OCI-LY7 (cell line): ENCODE measurements at regions not wholly inside any gene's neighbourhood (a gene's known extent, or its start where the extent isn't known, plus 50 kb on each side); places are given as distances from the start of the nearest gene placed in this dataset.

Experiments
- BruUV-seq: library from RNA; stranded (reverse); fragments of 400-500 nt; replicated peaks from 2 replicates; lab custom pipeline; 2021; lab: Mats Ljungman, UMichigan
- CTCF ChIA-PET: fragments of 300-600 bp; sonication (Branson Sonifier 250); formaldehyde crosslinking; loops from one replicate; lab custom pipeline; 2022; ENCODE audit warnings: antibody characterized with exemption; ENCODE audit not compliant: unreplicated experiment; lab: Charles Lee
- POLR2A ChIA-PET: fragments of 300-600 bp; sonication (Branson Sonifier 250); formaldehyde crosslinking; loops from one replicate; lab custom pipeline; 2022; ENCODE audit warnings: antibody characterized with exemption; lab: Charles Lee
- DNase-seq: peaks from one replicate; pipeline ENCODE4 v3.0.0-alpha.2; 2015; ENCODE audit warnings: low spot score
- H2AFZ ChIP-seq: fragments of 200-600 bp; sonication (generic), shearing (Covaris generic); 2 replicates; pipeline ENCODE4 v1.6.1; 2014; ENCODE audit warnings: mild to moderate bottlenecking, antibody characterized with exemption, low read length, moderate library complexity
- H3K27ac ChIP-seq: fragments of 200-600 bp; sonication (generic); 2 replicates; pipeline ENCODE4 v1.5.1; 2014; ENCODE audit warnings: mixed run types, low read depth, mild to moderate bottlenecking, moderate library complexity, low read length, inconsistent platforms; ENCODE audit not compliant: poor library complexity, severe bottlenecking
- H3K36me3 ChIP-seq: fragments of 200-600 bp; sonication (generic); 2 replicates; pipeline ENCODE4 v1.6.1; 2014; ENCODE audit warnings: mild to moderate bottlenecking, antibody characterized with exemption, low read length, moderate library complexity, mixed read lengths; ENCODE audit not compliant: insufficient read depth
- H3K4me1 ChIP-seq: fragments of 200-600 bp; sonication (generic); 2 replicates; pipeline ENCODE4 v1.5.1; 2014; ENCODE audit warnings: mild to moderate bottlenecking, low read length; ENCODE audit not compliant: insufficient read depth, poor library complexity, severe bottlenecking
- H3K4me2 ChIP-seq: fragments of 200-600 bp; sonication (generic); 2 replicates; pipeline ENCODE4 v1.6.1; 2014; ENCODE audit warnings: mild to moderate bottlenecking, low read length
- H3K4me3 ChIP-seq: fragments of 200-600 bp; sonication (generic); 2 replicates; pipeline ENCODE4 v1.5.1; 2014; ENCODE audit warnings: mild to moderate bottlenecking, low read depth, low read length; ENCODE audit not compliant: poor library complexity, severe bottlenecking
- H3K79me2 ChIP-seq: fragments of 200-600 bp; sonication (generic); 2 replicates; pipeline ENCODE4 v1.6.1; 2016; ENCODE audit warnings: low read depth, mild to moderate bottlenecking, low read length, moderate library complexity, mixed read lengths; ENCODE audit not compliant: insufficient read depth
- H3K9me2 ChIP-seq: fragments of 200-600 bp; sonication (generic); 2 replicates; pipeline ENCODE4 v1.6.1; 2016; ENCODE audit warnings: mild to moderate bottlenecking, low read length, mixed read lengths; ENCODE audit not compliant: insufficient read depth
- H3K9me3 ChIP-seq: fragments of 200-600 bp; sonication (generic); 2 replicates; pipeline ENCODE4 v1.6.1; 2014; ENCODE audit warnings: mild to moderate bottlenecking, mixed run types, low read length, mixed read lengths
- H4K20me1 ChIP-seq: fragments of 200-600 bp; sonication (generic); 2 replicates; pipeline ENCODE4 v1.6.1; 2014; ENCODE audit warnings: mild to moderate bottlenecking, antibody characterized with exemption, low read length, moderate library complexity, mixed read lengths; ENCODE audit not compliant: insufficient read depth
- EZH2phosphoT487 ChIP-seq: fragments of 200-600 bp; sonication (generic); IDR thresholded peaks from 2 replicates; pipeline ENCODE4 v1.6.1; 2018; ENCODE audit warnings: low read depth, borderline replicate concordance, mild to moderate bottlenecking, mixed run types, antibody characterized with exemption, low read length, moderate library complexity, mixed read lengths
- intact Hi-C: fragments of 100-400 bp; cut with micrococcal nuclease; formaldehyde crosslinking; loops from one replicate; pipeline ENCODE4 v1.10.0; 2022; ENCODE audit not compliant: unreplicated experiment
- TF ChIP-seq, protein P1 (sequence below): fragments of 200-600 bp; sonication (generic); conservative IDR thresholded peaks from 2 replicates; pipeline ENCODE4 v1.5.1; 2014; ENCODE audit warnings: mild to moderate bottlenecking, antibody characterized with exemption, low read length, moderate library complexity, mixed read lengths

- no peaks in the 10 kb centered on the region for H3K9me3 ChIP-seq
- no peaks in the 10 kb centered on the region for H3K36me3 ChIP-seq
- no TSS peak for BruUV-seq
- no peaks in the 10 kb centered on the region for H3K79me2 ChIP-seq
- ChIA-PET CTCF (no interaction called here), POLR2A (no interaction called here)
- H3K27ac ChIP-seq: no peak overlapping the region
- H4K20me1 ChIP-seq: no peaks in the 10 kb centered on the region
- H3K9me2 ChIP-seq: no peaks in the 10 kb centered on the region
- DNase-seq: no peak
- H3K4me3 ChIP-seq: no peak overlapping the region
- intact Hi-C loops: no loop called here
- no peaks in the 10 kb centered on the region for H3K4me1 ChIP-seq
- no peak for TF ChIP-seq EZH2phosphoT487
- TF ChIP-seq, protein P1, sequence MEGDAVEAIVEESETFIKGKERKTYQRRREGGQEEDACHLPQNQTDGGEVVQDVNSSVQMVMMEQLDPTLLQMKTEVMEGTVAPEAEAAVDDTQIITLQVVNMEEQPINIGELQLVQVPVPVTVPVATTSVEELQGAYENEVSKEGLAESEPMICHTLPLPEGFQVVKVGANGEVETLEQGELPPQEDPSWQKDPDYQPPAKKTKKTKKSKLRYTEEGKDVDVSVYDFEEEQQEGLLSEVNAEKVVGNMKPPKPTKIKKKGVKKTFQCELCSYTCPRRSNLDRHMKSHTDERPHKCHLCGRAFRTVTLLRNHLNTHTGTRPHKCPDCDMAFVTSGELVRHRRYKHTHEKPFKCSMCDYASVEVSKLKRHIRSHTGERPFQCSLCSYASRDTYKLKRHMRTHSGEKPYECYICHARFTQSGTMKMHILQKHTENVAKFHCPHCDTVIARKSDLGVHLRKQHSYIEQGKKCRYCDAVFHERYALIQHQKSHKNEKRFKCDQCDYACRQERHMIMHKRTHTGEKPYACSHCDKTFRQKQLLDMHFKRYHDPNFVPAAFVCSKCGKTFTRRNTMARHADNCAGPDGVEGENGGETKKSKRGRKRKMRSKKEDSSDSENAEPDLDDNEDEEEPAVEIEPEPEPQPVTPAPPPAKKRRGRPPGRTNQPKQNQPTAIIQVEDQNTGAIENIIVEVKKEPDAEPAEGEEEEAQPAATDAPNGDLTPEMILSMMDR: no peak
- H3K4me2 ChIP-seq: no peak overlapping the region
- H2AFZ ChIP-seq: no peak overlapping the region
Measured at GRCh38 chr1:198007687-198008607, 90.8 kb downstream of the LHX9 start.

GRCh38 chr1:198014355-198014754 is 97.2 kb downstream of the LHX9 start:
- no peak overlapping the region for H3K4me3 ChIP-seq
- no peaks in the 10 kb centered on the region for H4K20me1 ChIP-seq
- H2AFZ ChIP-seq: no peak overlapping the region
- H3K27ac ChIP-seq: no peak overlapping the region
- intact Hi-C loops: loop anchor here (2.0 kb wide), 1 partner anchor 52 kb away; no protein-coding TSS in a partner anchor
- no TSS peak for BruUV-seq
- POLR2A ChIA-PET: no interaction called here
- H3K4me1 ChIP-seq: no peaks in the 10 kb centered on the region
- no peaks in the 10 kb centered on the region for H3K79me2 ChIP-seq
- H3K9me2 ChIP-seq: no peaks in the 10 kb centered on the region
- CTCF ChIA-PET: no interaction called here
- no peak for TF ChIP-seq EZH2phosphoT487
- TF ChIP-seq, protein P1: no peak
- H3K9me3 ChIP-seq: no peaks in the 10 kb centered on the region
- H3K36me3 ChIP-seq: no peaks in the 10 kb centered on the region
- no peak overlapping the region for H3K4me2 ChIP-seq
- DNase-seq: no peak

GRCh38 chr1:198015309-198015708 is 98.1 kb downstream of the LHX9 start:
- CTCF ChIA-PET: interaction anchor here (0.6 kb wide), 1 partner anchor 40 kb away, joined by 3 read pairs; no protein-coding TSS in a partner anchor
- Histone ChIP-seq H4K20me1 (no peaks in the 10 kb centered on the region), H3K79me2 (no peaks in the 10 kb centered on the region), H2AFZ (no peak overlapping the region), H3K4me2 (no peak overlapping the region), H3K4me3 (no peak overlapping the region), H3K9me2 (no peaks in the 10 kb centered on the region), H3K36me3 (no peaks in the 10 kb centered on the region), H3K27ac (no peak overlapping the region), H3K9me3 (no peaks in the 10 kb centered on the region), H3K4me1 (no peaks in the 10 kb centered on the region)
- TF ChIP-seq EZH2phosphoT487: no peak
- TF ChIP-seq, protein P1: no peak
- no TSS peak for BruUV-seq
- intact Hi-C loops: loop anchor here (2.0 kb wide), 1 partner anchor 53 kb away; no protein-coding TSS in a partner anchor
- POLR2A ChIA-PET: interaction anchor here (0.7 to 0.9 kb wide), 4 partner anchors 15 to 882 kb away, joined by 3 read pairs; no protein-coding TSS in a partner anchor
- no peak for DNase-seq
